ENCODE measurements at regions not wholly inside any gene's neighbourhood (a gene's known extent, or its start where the extent isn't known, plus 50 kb on each side); places are given as distances from the start of the nearest gene placed in this dataset.

DNA sequence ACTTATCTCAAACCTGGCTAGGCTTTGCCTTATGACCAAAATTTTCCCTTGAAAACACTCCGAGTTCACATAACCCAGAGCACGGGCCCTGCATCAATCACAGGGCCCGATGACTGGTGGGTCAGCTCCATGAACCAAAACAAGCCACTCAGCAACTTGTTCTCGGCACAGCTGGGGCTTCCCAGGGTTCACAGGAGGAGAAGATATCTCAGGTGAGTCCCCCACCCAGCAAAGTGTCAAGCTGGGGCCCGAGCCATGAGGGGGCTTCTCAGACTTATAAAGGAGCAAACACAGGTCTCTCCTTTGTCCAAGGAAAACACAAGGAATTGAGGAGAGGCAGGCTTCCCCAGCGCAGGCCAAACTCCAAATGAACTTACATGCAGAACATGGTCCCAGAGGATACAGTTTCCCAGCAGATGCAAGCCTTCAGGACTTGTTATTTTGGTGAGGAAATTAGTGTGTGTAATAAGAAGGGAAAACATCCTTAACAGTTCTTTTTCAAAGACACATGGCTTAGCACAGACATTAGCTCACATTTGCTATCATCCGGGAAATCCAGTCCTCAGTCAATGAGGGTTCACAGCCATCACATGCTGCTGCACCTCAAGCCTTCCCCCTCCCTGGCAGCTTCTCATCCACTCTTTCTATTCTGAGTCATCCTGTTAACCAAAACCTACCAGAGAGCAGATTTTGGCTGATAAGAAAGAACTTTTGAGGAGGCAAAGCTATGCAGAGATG is 98.1 kb upstream of the NFIA start:
- no peak for DNase-seq

DNA sequence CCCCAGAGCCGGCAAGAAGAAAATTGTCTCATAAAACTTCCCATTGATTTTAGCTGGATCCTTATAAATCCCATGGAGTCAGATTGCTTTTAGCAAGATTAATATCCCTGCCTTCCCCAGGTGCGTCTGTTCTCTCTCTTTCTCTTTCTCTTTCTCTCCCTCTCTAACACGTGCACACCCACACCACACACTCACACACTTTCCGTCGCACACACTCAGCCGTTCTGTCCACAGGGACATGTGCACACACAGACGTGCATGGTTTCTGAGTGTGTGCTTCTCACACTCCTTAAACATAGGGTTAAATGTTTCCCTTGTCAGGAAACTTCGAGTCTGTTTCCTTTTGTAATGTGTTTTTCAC is 98.7 kb upstream of the NFIA start:
- DNase-seq: no peak

DNA sequence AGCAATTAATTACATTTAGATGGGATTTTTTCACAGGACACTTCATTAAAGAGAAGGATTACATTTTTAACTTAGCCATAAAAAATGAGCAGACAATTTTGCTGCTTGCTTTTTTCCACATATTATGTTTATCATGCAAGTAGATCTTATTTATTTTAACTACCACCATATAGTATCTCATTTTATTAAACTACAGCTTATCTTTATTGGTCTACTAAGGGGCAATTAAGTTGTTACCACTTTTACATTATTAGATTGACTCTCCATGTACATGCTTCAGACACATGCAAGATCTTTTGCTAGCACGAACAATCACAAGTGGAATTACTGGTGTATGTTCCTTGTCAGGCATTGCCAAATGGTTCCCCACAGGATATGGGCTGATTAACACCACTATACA is 99.8 kb upstream of the NFIA start:
- DNase-seq: no peak

DNA sequence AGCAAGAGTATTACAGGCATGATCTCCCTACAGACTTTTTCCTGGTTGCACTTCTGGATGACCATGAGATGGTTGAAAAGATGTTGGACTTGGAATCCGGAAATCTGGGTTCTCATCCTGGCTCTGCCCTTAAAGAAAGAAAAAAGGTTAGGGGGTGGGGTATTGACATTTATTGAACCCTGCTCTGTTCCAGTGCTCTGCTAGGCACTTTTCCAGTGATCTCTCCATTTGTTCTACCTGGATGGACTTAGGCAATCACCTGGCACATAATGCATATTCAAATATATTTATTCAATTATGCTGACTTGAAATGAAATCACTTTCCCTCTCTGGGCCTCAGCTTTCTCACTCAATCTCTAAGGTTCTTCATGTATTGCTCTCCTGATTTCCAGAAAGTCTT is 101.0 kb upstream of the NFIA start:
- no peak for DNase-seq

DNA sequence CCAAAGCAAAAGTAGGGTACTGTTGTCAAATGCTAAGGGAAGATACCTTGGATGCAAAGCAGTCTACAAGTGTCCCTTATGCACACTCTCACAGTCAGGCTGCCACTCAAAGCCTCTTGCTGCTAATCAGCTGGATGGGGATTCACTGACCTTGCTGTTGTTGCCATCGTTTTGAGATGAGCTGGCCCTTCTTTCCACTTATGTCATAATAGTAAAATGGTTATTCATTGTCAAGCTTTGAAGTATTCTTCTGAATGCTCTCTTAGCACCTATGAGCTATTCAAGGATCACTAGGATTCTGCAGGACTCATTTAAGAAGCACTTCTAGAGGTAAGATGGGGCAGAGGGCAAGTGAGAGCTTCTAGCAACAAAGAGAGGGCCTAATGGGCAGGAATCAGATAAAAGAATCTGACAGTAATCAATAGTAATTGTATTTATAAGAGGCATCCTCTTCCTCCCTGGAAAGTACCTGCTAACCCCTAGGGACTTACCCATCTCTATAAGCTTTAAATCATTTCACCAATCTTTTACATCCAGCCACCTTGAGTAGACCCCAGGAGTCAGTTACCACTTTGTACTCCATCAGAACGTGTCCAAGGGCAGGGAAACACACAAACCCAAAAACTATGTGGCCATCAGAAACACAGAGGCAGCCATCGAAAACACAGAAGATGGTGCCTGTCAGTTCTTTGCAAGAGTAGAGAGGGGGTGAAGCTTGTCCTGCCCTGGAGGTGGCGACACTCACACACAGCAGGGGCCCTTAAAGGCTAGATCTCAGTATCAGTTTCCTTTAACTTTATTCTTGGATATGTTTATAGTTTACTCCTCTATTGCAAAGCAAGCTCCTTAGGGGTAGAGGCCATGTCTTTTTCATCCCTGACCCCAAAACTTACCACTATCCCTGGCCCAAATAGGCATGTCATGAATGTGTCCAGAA is 103.7 kb upstream of the NFIA start:
- peak; percentile 44 for DNase-seq

DNA sequence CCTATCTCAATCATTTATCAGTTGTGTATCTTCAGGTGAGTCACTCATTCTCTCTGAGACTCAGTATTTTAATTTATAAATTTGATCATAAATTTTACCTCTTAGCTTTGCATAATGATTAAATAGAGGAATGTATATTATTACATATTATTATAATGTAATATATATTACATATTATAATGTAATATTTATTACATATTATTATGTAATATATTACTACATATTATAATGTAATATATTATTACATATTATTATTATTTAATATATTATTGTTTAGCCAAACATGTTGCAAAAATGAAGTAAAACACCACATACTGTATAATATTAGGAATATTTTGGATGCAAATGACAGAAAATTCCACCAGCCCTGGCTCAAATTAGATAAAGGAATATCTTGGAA is 104.7 kb upstream of the NFIA start:
- DNase-seq: no peak

DNA sequence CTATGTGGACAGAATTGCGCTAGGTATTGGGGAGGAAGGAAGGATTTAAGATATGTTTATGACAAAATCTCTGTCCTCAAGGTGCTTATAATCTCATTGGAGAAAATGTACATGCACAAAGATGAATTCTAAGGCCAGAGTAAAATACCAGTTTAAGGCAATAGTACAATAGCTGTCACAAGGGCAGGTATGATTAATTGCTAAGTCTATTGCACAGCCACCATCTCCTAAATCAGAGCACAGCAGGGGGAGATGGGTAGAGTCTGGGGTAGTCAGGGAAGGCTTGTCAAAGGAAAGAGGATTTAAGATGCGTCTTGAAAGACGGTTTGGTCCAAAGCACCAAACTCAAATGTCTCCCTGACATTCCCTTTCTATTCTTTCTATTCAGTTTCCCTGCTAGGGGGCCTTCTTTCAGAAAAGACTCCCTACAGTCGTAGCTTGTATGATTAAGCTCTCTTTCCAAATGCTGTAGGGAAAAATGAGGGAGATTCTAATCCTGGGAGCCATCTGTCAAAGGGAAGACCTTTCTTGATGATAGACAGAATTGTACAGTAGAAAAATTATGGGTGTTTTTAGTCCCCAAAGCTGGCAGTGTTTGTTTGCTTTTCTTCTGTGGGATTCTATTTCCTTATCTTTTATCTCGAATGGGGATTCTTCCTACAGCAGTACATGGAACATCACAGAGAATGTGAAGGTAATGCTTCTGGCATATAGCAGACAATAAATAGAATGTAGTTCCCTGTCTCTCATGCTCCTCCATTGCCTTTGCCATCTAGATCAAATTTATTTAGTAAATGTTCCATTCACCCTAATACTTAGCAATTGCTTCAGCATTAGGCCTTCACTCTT is 107.6 kb upstream of the NFIA start:
- DNase-seq: no peak

DNA sequence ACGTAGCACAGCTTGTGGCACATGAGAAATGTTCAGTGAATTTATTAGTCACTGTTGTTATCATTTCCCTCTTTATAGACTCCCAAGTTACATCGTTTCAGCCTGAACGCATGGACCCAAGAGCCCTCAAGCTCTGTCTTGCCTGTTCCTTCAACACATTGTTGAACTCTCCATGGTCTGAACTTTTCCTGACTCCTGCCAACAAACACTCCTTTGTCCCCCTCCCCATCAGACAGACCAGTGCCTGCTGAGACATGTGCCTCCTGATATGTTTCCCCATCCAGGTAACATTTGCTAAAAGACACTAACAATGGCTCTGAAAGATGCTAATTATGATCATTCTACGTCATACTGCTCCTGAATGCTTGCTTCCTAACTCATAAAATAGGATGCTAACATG is 108.7 kb upstream of the NFIA start:
- no peak for DNase-seq

DNA sequence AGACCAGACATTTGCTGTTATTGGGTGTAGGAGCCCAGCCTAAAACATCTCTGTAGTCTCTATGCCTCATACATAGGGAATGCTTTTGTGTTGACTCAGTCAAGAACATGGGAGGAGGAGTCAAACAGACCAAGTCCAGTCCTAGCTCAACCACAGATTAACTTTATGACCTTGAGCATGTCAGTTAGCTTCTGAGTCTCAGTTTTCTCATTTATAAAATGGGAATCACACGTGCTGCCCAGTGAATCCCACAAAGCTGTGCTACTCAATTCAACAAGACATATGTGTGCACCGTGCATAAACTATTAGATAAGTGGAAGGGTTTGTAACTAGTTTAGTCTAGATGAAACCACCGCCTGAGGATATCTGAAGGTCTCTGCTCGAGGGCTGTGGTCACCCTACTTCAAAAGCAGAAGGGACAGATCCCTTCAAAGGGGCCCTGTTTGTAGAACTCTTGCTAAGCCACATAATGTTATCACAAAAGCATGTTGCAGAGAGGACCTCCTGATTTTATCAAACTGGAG is 109.5 kb upstream of the NFIA start:
- DNase-seq: no peak

DNA sequence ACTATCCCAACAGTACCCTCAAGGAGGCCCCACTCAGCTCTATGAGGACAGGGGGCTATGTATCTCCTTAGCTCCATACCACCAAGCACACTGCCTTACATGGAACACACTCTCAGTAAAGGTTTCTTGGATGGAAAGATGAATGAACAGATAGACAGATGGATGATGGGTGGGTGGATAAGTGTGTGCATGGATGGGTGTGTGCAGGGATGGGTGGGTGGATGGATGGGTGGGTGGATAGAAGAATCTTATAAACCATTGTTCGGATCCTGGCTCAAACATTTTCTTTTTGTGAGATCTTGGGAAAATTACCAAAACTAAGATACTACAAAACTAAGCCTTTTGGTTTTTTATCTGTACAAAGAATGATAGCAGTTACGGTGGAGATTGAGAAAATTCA is 111.0 kb upstream of the NFIA start:
- no peak for DNase-seq

DNA sequence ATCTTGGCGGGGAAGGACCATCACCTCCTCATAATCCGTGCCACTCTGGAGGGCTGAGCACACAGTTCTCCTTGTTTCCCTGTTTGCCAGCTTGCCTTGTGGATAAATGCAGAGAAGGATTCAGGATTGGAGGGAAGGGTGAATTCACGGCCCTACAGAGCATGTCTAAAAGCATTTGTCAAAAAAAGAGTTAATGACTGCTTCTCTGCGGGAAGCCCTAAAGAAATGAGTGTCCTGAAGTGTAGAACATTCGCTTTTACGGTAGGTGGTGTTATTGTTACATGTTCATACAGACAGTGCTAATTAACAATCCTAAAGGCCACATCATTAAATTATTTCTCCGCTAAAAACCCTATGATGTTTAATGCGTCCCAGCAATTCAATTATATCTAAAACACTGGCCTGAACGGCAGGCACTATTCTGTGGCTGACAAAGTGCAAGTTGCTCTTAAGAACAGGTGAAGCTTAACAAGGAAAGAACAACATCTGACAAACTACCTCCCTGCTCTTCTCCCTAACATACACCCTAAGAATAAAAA is 112.3 kb upstream of the NFIA start:
- no peak for DNase-seq

DNA sequence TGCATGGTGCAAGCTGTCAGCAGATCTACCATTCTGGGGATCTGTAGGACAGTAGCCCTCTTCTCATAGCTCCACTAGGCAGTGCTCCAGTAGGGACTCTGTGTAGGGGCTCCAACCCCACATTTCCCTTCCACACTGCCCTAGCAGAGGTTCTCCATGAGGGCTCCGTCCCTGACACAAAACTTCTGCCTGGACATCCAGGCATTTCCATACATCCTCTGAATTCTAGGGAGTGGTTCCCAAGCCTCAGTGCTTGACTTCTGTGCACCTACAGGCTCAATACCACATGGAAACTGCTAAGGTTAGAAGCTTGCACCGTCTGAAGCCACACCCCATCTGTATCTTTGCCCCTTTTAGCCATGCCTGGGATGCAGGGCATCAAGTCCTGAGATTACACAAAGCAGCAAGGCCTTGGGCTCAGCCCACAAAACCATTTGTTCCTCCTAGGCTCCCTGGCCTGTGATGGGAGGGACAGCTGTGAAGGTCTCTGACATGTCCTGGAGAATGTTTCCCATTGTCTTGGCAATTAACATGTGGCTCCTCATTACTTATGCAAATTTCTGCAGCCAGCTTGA is 117.0 kb upstream of the NFIA start:
- no peak for DNase-seq

DNA sequence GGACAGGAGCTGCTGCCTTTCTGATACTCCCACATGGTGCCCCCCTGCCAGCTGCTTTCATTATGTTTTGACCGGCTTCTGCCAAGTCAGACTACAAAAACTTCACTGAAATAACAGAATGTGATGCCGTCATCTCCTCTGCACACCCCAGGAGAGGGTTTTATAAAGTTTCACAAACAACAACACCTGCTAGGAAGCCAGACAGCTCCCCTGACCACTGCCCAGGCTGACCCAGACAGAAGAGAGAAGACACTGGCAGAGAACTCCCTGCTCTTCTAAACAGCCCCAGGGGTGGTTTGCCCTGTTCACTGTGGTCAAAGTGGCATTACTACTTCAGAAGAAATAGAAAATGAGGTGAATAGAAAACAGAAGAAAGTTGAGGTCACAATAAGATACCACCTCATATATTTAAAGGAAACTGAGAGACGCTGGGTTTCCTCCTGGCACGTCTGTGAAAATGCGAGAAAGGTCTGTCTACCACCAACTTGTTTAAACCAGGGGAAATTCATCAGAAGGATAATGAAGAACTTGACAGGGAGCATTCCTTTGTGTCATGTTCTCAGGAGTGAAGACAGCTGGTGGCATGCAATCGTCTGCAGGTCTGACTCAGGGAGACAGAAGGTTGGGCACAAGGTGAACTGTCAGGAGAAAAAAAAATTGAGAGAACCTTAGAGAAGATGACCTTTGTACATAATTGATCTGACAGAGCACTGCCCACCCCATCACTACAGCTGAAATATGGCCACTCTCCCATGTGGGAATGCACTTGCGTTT is 119.0 kb upstream of the NFIA start:
- DNase-seq: no peak

DNA sequence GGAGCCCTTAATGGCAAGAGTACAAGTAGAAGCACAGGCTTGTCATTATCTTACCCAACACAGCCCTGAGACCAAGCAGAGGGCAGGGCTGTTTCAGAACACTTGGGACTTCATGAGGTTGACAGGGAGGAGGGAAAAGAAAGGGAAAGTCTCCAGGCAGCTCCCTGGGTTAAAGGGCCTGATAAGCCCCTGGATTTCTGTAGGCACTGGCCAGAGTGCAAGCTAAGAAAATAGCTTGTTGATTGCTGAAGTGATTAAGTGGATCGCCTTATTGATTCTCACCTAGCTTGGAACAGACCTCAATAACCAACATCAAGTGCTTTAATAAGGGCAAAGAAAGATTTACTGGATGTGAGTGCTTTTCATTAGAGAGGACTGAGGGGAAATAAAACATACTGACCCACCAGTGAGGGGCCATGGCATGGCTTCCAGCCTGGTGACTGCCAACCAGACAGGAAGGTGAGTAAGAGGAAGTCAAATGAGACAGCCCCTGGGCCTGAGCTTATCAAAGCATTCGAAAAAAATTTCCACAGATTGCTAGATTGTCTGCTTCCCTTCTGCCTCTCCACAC is 121.4 kb upstream of the NFIA start:
- DNase-seq: no peak

DNA sequence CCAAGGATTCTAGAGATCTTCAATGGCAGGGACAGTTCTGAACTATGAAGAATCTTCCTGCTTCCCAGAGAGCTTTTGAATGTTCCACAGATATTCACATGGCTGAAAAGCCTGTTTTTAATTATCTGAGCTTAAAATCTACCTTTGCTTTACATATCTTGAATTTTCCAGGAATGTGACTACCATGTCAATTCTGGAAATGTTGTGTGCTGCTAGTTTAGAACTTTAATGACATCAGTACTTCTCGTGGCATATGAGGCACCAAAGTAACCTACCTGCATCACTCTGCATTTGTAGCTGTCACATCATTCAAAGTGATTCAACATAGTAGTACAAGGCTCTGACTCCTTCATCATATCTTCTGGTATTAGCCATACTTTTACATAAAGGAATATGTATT is 122.7 kb upstream of the NFIA start:
- DNase-seq: no peak

DNA sequence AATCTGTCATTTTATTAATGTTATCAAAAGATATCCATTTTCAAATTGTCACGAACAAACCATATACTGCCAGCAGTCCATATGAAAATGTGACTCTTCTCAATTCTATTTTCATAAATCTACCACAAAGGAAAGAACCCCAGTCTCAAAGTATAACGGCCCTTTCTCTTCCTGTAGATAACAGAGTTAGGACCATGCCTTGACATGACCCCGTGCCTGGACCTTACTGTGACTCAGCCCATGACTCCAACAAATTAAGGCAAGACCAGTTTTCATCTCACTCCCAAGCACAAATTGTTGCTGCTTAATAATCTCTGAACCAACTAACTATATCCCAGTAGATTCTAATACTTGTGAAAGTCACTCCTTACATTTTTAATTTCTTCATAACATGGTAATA is 124.4 kb upstream of the NFIA start:
- DNase-seq: no peak

DNA sequence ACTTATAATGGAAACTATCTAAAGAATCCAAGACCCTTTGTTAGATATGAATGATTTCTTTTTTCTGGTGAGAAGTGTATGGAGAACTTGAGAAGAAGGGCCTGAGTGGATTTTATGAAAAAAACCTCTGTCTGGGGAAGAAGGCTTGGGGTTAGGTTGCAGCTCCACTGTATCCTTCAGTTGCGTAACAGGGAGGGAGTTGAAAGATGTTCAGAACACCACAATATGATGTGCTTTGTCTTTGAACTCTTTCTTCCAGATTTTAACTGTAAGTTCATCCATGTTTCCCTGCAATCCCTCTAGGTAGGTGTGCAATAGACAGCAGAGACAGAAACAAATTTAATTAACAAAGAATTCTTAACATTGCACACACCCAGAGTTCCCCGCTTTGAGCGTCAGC is 125.8 kb upstream of the NFIA start:
- no peak for DNase-seq

DNA sequence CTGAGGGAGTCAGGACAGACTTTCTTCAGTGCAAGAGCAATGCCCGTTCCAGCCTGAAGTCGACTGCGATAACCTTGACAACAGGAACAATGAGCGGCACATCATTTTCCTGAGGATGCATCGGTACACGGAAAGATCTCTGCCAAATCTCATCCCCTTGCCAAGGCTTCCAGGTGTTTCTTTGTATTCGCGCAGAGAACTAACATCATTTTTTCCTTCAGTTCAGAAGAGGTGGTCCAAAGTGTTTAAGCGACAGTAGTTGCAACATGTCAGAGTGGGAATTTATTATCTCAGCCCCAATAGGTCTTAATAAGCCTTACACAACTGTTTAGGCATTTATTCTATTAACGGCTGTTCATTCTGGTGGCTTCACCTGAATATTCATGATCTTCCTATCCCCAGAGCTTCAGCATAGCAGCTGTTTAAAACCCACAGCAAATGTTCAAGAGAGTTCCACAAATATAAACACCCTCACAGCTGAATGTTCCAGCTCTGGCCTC is 129.7 kb upstream of the NFIA start:
- no peak for DNase-seq

DNA sequence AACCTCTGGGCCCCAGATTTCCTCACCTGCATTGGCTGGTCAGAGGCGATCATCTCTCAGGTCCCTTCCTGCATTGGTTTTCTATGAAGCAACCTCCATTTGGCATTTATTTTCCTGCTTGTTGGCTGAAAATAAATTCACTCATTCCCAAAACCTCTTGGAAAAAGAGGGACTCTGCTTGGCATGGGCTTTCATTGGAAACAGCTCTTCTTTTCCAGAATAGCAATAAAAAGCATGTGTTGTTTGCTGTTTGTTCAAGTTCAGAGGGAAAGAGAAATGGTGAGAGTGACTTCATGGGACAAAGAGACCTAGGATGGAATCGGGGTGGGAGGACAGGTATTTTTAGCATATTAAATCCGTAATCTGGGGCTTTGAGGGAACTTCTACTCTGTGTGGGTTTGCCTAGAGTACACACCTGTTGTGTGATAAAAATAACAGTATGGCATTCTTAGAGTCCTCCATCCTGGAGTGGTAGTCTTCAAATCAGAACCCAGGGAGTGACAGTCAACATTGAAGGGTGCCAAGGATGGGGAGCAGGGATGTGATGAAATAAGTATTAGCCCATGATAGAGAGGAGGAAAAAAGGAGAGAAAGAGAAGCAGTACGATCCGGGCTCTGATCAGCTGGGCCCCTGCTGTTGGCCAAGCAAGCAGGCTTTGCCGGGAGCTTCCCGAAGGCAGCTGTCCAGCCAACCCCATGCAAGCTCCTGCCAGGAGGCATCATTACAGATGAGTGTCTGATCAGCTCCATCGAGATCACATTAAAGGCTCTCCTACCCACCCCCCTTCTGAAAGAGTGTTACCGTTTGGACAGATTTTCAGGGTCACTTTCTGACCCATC is 131.9 kb upstream of the NFIA start:
- no peak for DNase-seq

DNA sequence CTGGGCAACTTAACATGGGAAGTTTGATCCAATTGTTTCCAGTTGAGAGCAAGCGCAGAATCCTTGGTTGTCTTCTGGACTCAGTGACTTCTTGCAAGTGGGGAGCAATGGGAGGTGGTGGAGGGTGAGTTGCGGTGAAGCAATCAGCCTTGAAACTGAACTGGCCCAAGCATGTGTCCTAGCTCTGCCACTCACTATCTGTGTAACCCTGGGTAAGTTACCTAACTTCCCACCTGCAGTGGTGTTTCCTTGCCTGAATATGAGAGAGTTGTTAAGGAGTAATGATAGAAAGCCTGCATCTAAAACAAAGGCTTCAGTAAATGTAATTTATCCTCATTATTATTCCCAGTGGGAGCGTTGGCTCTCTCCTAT is 132.5 kb upstream of the NFIA start:
- DNase-seq: no peak
